ENCODE measurements at regions not wholly inside any gene's neighbourhood (a gene's known extent, or its start where the extent isn't known, plus 50 kb on each side); places are given as distances from the start of the nearest gene placed in this dataset.

- ATAC-seq (no peak), DNase-seq (no peak)
- Mint-ChIP-seq H3K4me3 (no peak overlapping the region), H3K4me1 (no peaks in the 10 kb centered on the region), H3K27ac (no peak overlapping the region), H3K27me3 (peaks cover 35% of the 10 kb centered on the region), H3K9me3 (peaks cover 0 to 16% of the 10 kb centered on the region in 2 donors)
Measured at GRCh38 chr6:122524056-122524455, 52.4 kb upstream of the SERINC1 start.

- no peak overlapping the region for H3K4me3 Mint-ChIP-seq
- ATAC-seq (peak; percentile 76), DNase-seq (peak; percentile 40 to 53)
- H3K9me3 Mint-ChIP-seq, result peaks cover 0 to 7% of the 10 kb centered on the region in 2 donors
- H3K4me1 Mint-ChIP-seq, result no peaks in the 10 kb centered on the region
- no peak overlapping the region for H3K27ac Mint-ChIP-seq
- peaks cover 31% of the 10 kb centered on the region for H3K27me3 Mint-ChIP-seq
Measured at GRCh38 chr6:122530440-122531046, 58.9 kb upstream of the SERINC1 start.

DNA sequence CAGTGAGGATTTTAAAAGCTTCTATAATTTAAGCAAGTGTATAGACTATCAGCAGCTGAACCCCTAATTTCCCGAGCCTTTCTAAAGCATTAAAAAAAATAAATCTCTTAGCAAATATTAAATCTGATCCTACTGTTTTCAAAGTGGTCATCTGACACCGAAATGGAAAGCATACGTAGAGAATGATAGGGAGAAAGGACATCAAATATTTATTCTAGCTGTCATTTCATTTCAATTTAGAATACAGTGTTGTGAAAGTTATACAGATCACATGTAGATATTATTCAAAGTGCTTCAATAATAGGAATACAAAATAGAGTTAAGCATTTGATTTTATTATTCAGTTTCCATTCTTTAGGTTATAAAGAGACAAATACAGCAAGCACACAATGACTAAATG is 61.9 kb upstream of the PKIB start:
- no peaks in the 10 kb centered on the region for H3K27me3 Mint-ChIP-seq
- H3K27ac Mint-ChIP-seq, result no peak overlapping the region
- H3K4me1 Mint-ChIP-seq, result no peaks in the 10 kb centered on the region
- DNase-seq (no peak), ATAC-seq (no peak)
- no peak overlapping the region for H3K4me3 Mint-ChIP-seq
- H3K9me3 Mint-ChIP-seq, result no peaks in the 10 kb centered on the region

DNA sequence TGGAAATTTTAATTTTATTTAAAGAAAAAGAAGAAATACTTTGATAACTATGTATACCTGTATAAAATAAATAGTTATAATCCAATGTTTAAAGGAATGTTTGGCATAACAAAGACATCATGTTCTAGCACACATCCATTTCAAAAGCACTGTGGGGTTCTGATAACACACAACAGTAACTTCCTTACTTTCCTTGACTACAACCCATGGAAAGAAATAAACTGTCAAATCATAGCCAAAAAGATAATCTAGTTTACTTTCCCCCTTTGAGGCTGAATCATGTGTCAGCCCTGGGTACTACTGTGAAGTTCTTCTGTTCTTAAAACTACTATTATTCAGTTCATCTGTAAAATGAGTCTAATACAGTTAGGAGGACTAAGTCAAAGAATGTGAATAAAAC is 61.4 kb upstream of the PKIB start:
- Mint-ChIP-seq H3K27ac (no peak overlapping the region), H3K4me3 (no peak overlapping the region), H3K4me1 (no peaks in the 10 kb centered on the region), H3K9me3 (no peaks in the 10 kb centered on the region), H3K27me3 (no peaks in the 10 kb centered on the region)
- no peak for ATAC-seq
- DNase-seq, result no peak

DNA sequence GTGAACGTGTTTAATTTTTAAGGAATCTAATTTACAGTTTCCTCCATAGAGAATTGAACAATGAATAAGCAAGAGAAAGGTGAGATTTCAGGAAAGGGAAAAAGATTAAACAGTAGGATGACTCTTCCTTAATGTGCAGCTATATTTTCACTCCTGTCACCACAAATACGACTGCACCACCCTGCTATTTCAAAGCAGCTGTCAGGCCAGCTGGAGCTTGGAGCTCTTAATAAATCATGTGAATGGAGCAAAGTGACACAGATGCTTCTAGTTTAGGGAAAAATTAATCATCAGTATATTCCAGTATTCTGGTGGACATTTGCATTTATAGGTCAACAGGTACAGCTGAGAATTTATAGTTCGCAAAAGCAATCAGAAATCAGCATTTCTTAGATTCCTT is 56.5 kb upstream of the PKIB start:
- no peaks in the 10 kb centered on the region for H3K27me3 Mint-ChIP-seq
- no peak overlapping the region for H3K27ac Mint-ChIP-seq
- H3K9me3 Mint-ChIP-seq, result peaks cover under 1 to 9% of the 10 kb centered on the region in 2 donors
- H3K4me1 Mint-ChIP-seq, result no peaks in the 10 kb centered on the region
- DNase-seq (no peak), ATAC-seq (no peak)
- no peak overlapping the region for H3K4me3 Mint-ChIP-seq

GRCh38 chr6:122555561-122555960 is 54.6 kb upstream of the PKIB start:
- DNase-seq (no peak), ATAC-seq (no peak)
- Mint-ChIP-seq H3K4me3 (no peak overlapping the region), H3K27ac (no peak overlapping the region), H3K9me3 (peaks cover 7 to 19% of the 10 kb centered on the region in 2 donors), H3K27me3 (no peaks in the 10 kb centered on the region), H3K4me1 (no peaks in the 10 kb centered on the region)

- Mint-ChIP-seq H3K27me3 (no peaks in the 10 kb centered on the region), H3K4me1 (no peaks in the 10 kb centered on the region), H3K27ac (no peak overlapping the region), H3K4me3 (no peak overlapping the region), H3K9me3 (peaks cover 23 to 35% of the 10 kb centered on the region in 2 donors)
- DNase-seq, result no peak
- ATAC-seq, result no peak
Measured at GRCh38 chr6:122558080-122558479, 52.1 kb upstream of the PKIB start.

All from stimulated activated naive CD8-positive, alpha-beta T cell treated with anti-CD3 and anti-CD28 coated beads, Interleukin-15, amount 100 ng/mL, for 72 hours (primary cell).